GM21717 (cell line): ENCODE measurements at regions not wholly inside any gene's neighbourhood (a gene's known extent, or its start where the extent isn't known, plus 50 kb on each side); places are given as distances from the start of the nearest gene placed in this dataset.
A peak's percentile ranks its signal among the peaks of the same experiment; 100 is the strongest.
"Not testable (repeated sequence)": the region's sequence is repeated elsewhere in the genome, so short reads cannot be mapped to it uniquely, and the experiment has no call there.

Source experiments
- ATAC-seq: cut with Tn5 transposase; IDR thresholded peaks from one replicate; pipeline ENCODE4 v1.9.1; 2021; ENCODE audit warnings: mild to moderate bottlenecking, moderate library complexity; ENCODE audit not compliant: unreplicated experiment

DNA sequence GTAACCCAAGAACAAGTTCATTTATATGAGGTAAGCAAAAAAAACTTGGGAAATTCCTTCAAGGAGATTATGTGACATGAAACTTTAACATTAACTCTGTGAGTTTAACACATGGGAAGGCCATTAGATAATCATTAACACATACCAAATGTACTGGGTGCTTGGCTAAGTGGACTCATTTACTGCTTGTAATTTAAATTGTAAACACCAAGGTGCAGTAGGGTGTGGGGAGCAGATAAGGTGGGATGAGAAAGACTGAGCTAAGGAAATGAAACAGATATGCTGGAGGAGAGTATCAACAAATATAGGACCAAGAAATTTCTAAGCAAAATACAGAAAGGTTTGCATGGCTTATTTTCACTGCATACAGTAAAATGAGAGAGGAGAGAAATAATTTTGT is 2384.8 kb upstream of the ACO1 start:
- no peak for ATAC-seq

DNA sequence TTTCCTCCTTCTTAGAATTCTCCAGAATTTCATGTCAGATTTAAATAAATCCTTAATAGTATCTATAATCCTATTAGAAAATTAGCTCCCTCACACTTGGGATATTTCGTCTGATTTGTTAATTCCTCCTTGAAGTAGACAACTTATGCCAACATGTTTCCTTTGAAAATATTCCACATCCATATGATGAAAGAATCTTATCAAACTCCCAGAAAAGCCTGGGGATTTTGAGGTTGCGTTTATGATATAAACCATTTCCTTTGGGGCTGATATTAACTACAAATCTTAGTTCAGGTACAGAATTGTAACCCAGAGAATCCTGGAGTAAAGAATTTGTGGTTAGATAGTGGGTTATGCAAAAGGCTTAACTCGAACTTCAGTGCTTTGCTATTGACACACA is 2373.8 kb upstream of the ACO1 start:
- ATAC-seq = no peak

DNA sequence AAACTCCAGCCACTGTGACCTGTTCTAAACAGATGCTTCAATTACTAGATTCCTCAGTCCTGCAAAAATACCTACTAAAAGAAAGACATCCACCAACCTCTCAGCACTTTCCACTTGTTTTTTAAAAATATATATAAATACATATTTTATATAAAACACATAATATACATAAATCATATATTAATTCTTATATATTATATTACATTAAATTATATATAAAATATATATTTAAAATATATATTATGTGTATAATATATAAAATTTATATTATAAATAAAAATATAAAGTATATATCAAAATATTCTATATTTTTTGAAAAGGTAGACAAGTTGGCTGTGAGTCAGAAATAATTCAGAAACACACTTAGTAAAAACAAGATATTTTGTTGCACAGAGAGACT is 2371.8 kb upstream of the ACO1 start:
- ATAC-seq = no peak

- no peak for ATAC-seq
Observed at GRCh38 chr9:30015073-30015472, 2369.4 kb upstream of the ACO1 start.

DNA sequence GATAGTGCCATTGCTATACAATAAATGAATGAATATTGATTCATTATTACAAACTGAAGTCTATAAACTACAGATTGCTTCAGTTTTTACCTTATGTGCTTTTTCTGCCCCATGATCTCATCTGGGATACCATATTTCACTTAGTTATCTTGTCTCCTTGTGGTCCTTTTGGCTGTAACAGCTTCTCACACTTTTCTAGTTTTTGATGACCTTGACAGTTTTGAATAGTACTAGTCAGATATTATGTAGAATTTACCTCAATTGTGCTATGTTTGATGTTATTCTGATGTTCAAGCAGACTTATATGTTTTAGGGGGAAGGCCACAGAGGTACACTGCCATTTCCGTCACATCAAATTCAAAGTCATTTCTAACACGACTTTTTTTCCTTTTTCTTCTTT is 2364.3 kb upstream of the ACO1 start:
- no peak for ATAC-seq

DNA sequence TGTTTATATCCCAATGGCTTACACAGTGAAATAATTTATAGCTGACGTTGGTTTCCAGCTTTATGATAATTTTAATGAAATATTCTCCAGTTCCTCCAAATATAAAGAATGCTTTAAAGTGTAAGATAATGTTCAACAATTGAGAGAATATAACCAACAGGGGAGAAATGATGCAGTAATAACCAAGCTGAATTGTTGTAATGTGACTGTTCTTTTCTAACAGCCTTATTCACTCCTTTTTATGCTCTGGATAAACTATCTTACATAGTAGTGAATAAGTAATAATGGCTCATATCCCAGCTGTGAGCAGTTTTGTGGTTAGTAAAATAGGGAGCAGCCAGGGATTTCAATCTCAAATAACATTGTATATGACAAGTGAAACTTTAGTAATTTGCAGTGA is 2348.7 kb upstream of the ACO1 start:
- no peak for ATAC-seq

DNA sequence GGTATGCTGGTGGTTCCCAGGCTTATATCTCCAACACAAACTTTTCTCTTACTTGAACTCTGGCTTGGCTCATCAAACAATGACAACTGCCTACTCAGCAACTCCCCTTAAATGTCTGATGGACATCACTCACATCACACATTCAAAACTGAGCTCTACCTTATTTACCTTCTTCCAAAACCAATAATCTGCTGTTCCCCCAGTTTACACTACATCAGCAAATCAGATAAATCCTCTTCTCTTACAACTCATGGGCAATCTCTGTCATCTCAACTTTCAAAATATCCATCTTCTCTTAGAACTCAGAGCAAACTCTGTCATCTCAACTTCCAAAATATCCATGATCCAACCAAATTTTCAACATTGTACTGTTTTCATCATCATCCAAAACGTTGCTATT is 2347.9 kb upstream of the ACO1 start:
- ATAC-seq = no peak

DNA sequence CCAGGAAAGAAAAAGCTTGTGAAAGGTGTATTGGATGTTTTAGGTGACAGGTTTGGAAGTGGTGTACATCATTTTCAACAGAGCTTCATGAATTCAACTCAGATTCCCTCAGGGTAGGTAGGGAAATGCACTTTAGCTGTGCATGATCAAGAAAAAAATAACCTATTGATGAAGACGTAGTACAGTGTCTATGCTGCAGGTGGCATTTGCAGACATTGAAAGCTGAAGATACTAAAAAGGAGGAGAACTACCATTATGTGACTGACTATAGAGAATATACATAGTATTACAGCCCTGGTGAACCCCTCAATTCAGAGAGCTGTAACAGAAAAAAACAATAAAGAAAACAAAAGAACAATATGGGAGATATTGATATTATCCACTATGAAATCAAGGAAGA is 2344.7 kb upstream of the ACO1 start:
- no peak for ATAC-seq

- ATAC-seq = no peak
Observed at GRCh38 chr9:30048396-30048795, 2336.0 kb upstream of the ACO1 start.

DNA sequence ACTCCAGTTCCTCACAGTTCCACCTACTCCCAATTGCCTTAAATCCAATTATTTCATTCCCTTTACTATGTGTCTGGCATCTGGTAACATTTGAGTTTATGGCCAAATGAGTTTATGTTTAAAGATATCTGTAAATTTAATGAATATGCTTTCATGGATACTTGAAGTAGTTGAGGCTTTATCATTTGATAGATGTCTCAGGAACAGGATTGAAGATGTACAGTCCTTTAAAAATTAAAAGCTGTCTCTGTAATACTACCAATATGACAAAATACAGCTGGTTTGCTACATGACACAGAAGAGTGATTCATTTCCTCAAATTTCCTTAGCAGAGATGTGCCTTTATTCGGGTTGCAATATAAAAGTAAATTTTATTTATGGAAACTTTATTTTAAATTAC is 2326.0 kb upstream of the ACO1 start:
- no peak for ATAC-seq

- no peak for ATAC-seq
Observed at GRCh38 chr9:30060976-30061375, 2323.5 kb upstream of the ACO1 start.

DNA sequence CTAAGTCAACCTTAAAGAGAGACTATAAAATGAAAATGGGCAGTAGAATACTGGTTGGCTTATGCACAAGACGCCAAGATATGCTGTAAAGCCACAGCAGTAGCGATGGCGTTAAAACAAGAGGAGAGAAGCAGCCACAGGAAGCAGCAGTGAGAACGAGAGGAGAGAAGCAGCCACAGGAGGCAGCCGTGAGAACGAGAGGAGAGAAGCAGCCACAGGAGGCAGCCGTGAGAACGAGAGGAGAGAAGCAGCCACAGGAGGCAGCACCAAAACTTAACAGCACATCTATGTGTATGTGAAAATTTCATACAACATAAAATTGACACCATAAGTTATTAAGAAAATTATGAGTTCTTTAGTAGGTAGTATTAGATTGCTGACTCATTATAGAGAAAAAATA is 2318.6 kb upstream of the ACO1 start:
- no peak for ATAC-seq

GRCh38 chr9:30069236-30069635 is 2315.2 kb upstream of the ACO1 start:
- ATAC-seq = not testable (repeated sequence)

DNA sequence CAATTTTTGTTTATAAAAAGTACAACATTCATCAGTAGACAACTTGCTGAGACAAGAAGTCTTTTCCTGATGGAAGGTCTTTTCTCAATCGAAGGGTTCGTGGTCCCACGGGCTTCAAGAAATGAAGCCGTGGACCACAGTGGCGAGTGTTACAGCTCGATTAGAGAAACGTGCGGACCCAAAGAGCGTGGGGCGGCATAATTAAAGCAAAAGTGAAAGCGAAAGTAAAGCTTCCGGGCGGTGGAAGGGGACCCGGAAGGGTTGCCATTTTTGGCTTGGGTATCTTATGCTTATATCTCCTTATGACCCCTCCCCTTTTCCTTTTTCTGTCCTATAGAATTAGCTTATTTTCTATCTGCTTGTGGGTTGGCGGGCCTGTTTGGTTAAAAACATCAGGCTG is 2309.4 kb upstream of the ACO1 start:
- no peak for ATAC-seq

DNA sequence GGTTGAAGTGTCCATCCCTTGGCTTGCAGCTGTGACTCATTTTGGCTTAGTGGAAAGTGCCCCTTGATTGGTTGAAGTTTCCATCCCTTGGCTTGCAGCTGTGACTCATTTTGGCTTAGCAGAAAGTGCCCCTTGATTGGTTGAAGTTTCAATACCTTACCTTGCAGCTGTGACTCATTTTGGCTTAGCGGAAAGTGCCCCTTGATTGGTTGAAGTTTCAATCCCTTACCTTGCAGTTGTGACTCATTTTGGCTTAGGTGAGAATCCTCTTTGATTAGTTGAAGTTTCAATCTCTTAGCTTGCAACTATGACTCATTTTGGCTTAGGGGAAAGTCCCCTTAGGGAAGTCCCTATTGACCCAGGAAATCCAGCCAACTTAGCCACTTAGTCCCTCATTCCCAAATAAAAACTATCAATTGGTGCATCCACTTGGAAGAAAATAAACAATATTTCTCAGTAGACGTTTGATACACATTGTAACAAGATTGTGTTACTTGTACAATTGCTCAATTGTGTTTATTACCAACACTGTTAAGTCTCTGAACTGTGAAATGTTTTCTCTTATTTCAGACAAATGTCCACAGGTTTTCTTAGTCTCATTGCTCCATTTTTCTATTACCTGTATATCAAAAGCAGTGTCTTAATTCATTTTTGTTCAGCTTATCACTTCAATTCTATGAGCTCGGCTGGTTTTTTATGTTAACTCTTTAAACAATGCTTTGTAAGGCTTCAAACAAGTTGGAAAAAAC is 2308.8 kb upstream of the ACO1 start:
- ATAC-seq = peak; percentile 88

DNA sequence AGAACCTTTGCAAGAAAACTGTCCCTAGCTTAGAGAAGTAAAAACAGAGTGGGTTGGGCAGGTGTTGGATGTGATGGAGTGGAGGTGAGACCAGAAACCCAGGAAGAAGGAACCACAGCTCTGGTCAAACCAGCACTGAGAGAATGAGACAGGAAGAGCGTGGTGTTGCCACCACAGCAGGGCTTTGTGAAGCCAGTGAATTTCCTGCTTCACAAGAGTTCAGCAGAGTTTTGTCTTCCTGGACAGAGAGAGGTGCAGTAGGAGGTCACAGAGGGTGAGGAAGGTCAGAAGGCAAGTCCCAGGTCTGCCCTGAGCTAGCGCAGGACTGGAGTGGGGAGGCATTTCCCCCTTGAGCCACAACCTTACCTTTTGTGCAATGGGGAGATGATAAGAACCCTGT is 2306.2 kb upstream of the ACO1 start:
- peak; percentile 49 for ATAC-seq

DNA sequence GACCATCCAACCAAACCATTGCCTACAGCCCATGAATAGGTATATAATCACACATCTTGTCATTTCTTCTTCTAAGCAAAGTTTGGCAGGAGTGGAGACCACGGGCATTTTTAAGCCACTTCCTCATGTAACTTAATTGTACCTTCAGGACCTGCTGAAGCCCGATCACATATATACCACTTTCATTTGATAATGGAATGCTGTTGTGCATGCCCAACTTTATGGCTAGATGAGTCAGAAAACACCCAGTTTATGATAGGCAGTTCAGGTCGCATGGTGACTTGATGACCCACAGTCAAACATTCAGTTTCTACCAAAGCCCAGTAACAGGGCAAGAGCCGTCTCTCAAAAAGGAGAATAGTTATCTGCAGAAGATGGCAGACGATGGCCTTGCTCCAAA is 2295.0 kb upstream of the ACO1 start:
- ATAC-seq = no peak

DNA sequence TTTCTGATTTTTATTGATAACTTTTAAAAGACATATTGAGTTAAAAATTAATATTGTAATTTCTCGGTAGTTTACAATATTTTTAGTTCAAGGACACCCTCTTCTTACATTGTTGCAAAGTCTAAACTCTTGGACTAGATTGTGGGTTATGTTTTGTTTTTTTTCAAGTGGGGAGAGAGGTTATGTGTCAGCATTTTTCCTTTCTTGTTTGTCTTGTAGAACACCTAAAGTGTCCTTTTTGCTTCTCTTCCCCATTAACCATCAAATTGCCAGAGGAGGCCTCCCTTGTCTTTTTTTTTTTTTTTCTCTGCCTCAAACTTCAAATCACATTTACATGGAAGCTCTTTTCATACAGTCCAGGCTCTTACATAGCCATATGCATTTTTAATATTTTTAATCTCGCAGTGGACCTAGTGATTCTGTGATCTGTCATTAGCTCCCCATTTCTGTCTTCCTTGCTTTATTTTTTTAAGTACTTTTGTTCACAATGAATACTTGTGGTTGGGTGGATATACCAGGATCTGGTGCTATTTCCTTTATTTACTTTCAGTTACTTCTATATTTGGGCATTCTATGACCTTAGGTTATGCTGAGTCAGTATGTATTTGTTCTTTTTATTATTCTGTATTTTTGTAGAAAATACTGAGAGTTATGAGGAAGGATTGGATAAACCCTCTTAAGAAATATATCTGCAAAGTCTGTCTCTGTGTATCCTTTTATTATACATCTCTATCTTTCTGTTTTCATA is 2280.6 kb upstream of the ACO1 start:
- ATAC-seq = no peak

DNA sequence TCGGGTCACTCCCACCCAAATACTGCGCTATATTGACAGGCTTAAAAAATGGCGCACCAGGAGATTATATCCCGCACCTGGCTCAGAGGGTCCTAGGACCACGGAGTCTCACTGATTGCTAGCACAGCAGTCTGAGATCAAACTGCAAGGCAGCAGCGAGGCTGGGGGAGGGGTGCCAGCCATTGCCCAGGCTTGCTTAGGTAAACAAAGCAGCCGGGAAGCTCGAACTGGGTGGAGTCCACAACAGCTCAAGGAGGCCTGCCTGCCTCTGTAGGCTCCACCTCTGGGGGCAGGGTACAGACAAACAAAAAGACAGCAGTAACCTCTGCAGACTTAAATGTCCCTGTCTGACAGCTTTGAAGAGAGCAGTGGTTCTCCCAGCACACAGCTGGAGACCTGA is 2277.3 kb upstream of the ACO1 start:
- not testable (repeated sequence) for ATAC-seq

- ATAC-seq = no peak
Observed at GRCh38 chr9:30116673-30117217, 2267.7 kb upstream of the ACO1 start.

- ATAC-seq = no peak
Observed at GRCh38 chr9:30120666-30121065, 2263.8 kb upstream of the ACO1 start.

DNA sequence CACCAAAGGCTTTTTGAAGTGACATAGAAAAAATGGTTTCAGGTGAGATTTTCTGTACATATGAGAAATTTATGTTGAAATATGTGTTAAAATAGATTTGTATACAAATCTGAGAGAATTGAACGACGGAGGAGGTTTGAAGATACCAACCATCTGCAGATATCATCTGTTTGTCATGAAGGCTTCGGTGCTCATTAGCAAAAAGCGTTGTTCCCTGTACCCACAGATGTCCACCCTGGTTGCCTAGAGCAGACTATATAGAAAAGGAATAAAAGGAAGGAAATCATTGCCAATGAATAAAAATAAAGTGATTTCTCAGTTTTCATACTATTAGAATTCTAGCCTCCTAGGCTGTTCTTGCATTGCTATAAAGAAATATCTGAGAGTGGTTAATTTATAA is 2262.8 kb upstream of the ACO1 start:
- no peak for ATAC-seq
